Astrocyte (in vitro differentiated cells and primary cell): ENCODE measurements at regions not wholly inside any gene's neighbourhood (a gene's known extent, or its start where the extent isn't known, plus 50 kb on each side); places are given as distances from the start of the nearest gene placed in this dataset.

ENCODE experiments used
- EZH2 ChIP-seq: IDR thresholded peaks from 2 replicates; pipeline ENCODE4 v1.6.1; 2012; ENCODE audit warnings: mild to moderate bottlenecking, low read length, inconsistent platforms; ENCODE audit not compliant: insufficient read depth
- TF ChIP-seq, protein P1 (sequence below): IDR thresholded peaks from 2 replicates; pipeline ENCODE4 v1.5.1; 2011; ENCODE audit warnings: low read depth, mild to moderate bottlenecking, inconsistent platforms, low read length, moderate library complexity; ENCODE audit not compliant: insufficient read depth

DNA sequence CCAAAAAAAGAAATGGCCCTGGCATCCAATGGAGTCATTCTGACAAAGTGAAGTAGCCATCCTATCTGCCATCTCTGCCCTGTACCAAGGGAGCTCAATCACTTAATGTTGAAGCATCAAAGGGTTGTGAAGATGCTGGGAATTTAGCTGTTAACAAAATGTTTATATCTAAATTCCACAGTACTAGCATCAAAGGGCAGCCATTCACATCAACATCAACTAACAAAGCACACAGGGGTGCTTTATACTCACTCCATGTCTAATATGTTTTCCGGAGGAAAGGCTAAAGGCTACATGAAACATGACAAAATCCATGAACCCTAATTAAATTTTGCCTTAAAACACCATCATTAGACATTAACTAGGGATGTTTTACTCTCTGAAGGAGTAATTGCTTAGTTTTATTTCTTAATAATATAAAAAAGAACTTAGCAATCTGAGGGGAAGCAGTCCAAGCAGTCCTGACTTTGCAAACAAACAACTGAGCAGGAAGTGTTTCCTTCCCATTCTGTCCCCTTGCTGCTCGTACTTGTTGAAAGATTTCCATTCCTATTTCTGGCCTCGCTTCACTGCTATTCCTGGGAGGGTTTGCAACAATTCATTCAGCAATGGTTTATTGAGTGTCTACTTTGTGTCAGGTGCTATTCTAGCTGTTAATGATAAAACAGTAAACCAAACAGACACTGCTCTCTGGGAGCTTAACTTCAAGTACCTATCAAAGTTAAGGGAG, 208.6 kb upstream of the SLC7A11 start:
- TF ChIP-seq, protein P1, sequence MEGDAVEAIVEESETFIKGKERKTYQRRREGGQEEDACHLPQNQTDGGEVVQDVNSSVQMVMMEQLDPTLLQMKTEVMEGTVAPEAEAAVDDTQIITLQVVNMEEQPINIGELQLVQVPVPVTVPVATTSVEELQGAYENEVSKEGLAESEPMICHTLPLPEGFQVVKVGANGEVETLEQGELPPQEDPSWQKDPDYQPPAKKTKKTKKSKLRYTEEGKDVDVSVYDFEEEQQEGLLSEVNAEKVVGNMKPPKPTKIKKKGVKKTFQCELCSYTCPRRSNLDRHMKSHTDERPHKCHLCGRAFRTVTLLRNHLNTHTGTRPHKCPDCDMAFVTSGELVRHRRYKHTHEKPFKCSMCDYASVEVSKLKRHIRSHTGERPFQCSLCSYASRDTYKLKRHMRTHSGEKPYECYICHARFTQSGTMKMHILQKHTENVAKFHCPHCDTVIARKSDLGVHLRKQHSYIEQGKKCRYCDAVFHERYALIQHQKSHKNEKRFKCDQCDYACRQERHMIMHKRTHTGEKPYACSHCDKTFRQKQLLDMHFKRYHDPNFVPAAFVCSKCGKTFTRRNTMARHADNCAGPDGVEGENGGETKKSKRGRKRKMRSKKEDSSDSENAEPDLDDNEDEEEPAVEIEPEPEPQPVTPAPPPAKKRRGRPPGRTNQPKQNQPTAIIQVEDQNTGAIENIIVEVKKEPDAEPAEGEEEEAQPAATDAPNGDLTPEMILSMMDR, result no peak
- no peak for TF ChIP-seq EZH2
